HG02642 (cell line): ENCODE measurements at regions not wholly inside any gene's neighbourhood (a gene's known extent, or its start where the extent isn't known, plus 50 kb on each side); places are given as distances from the start of the nearest gene placed in this dataset.
"Not testable (repeated sequence)": the region's sequence is repeated elsewhere in the genome, so short reads cannot be mapped to it uniquely, and the experiment has no call there.

Experiments used
- ATAC-seq: cut with Tn5 transposase; IDR thresholded peaks from one replicate; pipeline ENCODE4 v1.9.1; 2021; ENCODE audit warnings: mild to moderate bottlenecking; ENCODE audit not compliant: unreplicated experiment, poor library complexity

GRCh38 chr3:76308541-76308940, 523.2 kb upstream of the ZNF717 start:
- no peak for ATAC-seq

DNA sequence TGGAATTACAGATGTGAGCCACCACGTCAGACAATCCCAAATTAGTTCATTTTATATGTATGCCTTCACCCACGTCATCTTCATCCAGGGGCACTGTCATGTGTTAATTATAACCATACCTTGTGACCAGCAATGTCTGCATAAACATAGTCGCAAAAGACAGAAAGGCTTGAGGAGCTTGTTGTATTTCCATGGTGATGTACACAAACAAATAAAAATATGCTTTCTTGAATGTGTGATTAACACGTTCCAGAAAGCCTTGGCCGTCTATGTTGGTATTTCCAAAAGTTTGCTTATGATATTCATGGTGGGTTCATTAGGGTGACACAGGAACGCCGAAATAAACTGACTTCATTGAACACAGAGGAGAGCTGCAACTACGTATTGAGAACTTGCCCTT, 524.7 kb upstream of the ZNF717 start:
- ATAC-seq: no peak

- no peak for ATAC-seq
These were observed 525.3 kb upstream of the ZNF717 start for GRCh38 chr3:76310667-76311066.

- no peak for ATAC-seq
These were observed 526.6 kb upstream of the ZNF717 start for GRCh38 chr3:76311941-76312340.

GRCh38 chr3:76315906-76316305, 530.6 kb upstream of the ZNF717 start:
- not testable (repeated sequence) for ATAC-seq

DNA sequence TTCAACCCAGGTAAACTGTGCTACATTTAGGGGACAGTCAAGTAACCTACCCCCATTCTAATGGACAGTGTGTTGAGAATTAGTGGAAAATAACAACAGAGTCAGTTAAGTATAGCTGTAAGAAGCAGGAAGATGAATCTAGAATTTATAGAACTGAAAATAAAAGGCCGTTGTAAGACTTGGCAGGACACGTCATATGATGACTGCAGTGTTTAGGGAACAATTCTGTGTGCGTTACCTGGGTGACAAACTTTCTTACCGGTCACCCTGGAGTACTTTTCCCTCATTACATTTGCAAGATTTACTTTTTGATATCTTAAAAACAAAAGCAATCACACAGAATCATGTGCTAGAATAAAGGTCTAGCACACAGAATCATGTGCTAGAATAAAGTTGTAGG, 536.3 kb upstream of the ZNF717 start:
- no peak for ATAC-seq

DNA sequence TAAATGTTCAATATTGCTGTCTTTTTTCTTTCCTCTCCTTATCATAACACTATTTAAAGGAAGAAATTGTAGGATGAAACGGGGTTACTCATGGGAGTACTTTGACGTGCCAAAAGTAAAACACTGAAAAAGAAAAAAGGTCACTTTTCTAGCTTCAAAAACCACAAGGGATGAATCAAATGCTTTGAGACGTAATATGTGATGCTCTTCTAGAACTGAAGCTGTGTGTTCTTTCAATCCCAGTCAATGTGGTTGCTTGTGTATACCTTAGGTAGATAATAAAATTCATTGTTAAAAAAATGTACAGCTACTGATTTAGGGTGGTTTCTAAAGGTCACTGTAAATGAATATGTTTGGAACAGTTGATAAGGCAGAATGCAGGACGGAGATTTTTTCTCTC, 538.8 kb upstream of the ZNF717 start:
- ATAC-seq: no peak

- no peak for ATAC-seq
These were observed 560.5 kb upstream of the ZNF717 start for GRCh38 chr3:76345878-76346277.

DNA sequence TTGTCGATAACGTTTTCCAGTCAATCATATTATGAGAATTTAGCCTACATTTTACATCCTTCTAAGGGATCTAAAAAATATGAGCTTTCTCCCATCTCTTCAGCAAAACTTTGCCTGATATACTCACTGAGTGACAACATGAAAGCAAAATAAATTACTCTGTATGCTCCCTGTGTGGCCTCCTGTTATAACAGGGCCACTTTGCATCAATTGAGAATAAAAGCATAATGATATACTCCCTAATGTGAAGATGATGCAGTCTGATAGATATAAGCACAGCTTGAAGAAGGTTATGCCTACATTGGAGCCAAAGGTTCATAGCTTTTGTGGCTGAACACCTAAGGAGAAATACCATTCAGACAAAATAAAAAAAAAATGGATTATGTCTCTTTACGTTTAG, 561.3 kb upstream of the ZNF717 start:
- ATAC-seq: no peak

DNA sequence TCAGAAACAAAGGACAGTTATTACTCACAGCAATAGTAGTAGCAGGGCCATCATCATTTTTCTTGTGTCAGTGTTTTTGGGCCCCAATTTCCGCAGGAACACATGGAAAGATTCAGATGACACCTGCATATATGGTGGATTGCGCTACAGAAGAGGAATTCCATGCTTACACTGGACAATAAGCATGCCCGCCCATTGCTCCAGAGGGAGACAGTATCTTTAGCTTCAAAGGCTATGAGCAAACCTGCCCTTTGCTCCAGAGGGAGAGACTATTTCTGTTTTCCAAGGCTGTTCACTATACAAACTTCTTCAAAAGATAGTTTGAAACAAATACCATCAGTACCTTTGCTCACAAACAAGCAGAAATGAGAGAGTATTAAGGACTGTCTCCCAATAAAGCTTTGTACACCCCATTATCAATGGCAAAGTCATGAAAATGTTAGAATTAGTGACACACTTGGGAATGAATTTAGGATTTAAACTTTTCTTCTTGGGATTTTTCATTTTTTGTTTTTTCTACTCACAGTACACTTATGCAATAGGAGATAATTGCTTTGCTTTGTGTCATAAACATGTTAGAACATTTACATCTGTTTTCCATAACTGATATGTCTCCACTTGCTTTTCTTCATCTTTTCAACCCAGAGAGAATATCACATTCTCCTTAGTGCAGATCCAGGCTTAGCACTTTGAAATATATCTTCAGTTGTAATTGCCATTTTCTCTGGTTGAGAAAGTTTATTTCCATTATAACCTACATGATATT, 564.5 kb upstream of the ZNF717 start:
- no peak for ATAC-seq

DNA sequence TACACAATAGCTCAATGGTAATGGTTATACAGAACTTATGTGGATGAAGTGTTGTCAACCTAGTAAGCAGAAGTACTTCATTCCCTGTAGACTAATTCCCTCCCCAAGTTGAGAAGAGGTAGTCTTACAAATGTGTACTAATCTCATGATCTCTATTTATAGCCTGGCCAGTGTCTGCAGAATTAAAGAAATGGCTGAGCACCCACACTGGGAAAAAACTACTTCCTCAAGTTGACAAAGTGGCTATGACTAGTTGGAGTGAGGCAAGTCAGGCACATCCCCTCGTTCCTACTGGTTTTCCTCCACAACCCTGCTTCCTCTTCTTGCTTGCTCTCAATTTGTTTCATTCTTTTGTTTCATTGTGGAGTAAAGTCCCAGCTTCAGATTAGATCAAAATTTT, 566.7 kb upstream of the ZNF717 start:
- ATAC-seq: no peak

- no peak for ATAC-seq
These were observed 567.3 kb upstream of the ZNF717 start for GRCh38 chr3:76352511-76353284.

DNA sequence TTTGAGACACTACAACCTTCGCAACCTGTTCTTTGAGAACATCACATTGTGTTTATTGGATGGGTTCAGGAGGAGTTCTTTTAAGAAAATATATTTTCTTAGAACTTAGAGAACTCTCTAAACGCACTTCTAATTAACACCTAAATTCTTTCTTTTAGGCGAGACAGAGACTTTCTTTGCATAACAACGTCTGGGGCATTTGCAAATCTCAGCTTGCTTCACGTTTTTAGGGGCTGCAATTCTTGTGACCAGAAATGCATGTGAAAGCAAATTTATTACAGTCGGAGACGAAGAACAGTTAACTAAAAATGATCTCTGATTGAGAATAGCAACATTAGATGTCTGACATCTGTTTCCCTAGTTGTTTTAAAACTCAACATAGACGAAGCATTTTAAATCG, 568.3 kb upstream of the ZNF717 start:
- no peak for ATAC-seq

- ATAC-seq: no peak
These were observed 575.7 kb upstream of the ZNF717 start for GRCh38 chr3:76361010-76361409.

DNA sequence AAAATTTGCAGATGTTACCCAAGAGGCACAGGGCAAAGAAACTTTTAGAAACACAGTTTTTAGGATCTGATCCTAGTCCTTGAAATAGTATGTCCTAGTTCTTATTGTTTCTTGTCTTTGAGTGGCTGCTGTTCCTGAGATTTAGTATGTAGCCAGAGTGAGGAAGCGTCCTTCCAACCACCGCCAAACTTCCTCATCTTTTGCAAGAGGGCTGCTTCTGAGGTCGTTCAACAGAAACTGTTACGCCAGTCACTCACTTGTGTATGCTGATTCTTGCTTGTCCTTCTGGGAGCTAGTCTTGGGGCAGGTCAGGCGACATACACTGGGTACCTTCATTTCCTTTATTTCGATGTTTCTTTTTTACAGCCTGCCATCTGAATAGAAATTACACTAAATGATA, 577.3 kb upstream of the ZNF717 start:
- ATAC-seq: no peak

DNA sequence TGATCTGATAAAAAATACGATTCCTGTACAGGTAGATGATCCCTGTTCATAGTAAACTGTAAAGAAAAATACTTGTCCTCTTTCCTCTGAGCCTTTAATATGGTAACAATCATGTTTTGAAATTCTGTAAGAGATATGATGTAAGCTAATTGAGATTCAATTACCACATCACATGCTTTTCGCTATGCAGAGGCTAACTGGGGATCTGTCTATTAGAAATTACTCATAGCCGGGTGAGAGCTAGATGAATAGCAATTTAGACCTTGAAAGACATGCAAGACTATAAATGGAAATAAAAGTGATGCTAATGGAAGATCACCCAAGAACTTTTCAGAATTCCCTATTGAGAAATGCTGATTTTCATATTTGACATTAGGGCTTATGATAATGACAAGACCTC, 579.9 kb upstream of the ZNF717 start:
- ATAC-seq: no peak

- no peak for ATAC-seq
These were observed 581.9 kb upstream of the ZNF717 start for GRCh38 chr3:76367281-76367680.

GRCh38 chr3:76369170-76369569, 583.8 kb upstream of the ZNF717 start:
- no peak for ATAC-seq

GRCh38 chr3:76370749-76371520, 585.6 kb upstream of the ZNF717 start:
- ATAC-seq: no peak

GRCh38 chr3:76372497-76372896, 587.1 kb upstream of the ZNF717 start:
- no peak for ATAC-seq

GRCh38 chr3:76377074-76377473, 591.7 kb upstream of the ZNF717 start:
- ATAC-seq: no peak
